ENCODE measurements at regions not wholly inside any gene's neighbourhood (a gene's known extent, or its start where the extent isn't known, plus 50 kb on each side); places are given as distances from the start of the nearest gene placed in this dataset.

- TF ChIP-seq CTCF (tag by site-specific recombination; IDR thresholded peaks at IDR 0.05) (no peak), ZIC2 (tag by site-specific recombination; IDR thresholded peaks at IDR 0.05) (no peak)
Measured at GRCh38 chr2:145126146-145126545, 606.2 kb upstream of the ZEB2 start.

Measured in HEK293 (cell line).